Prostate gland (tissue), 2 donors: ENCODE measurements at regions not wholly inside any gene's neighbourhood (a gene's known extent, or its start where the extent isn't known, plus 50 kb on each side); places are given as distances from the start of the nearest gene placed in this dataset.

Source experiments
- DNase-seq: peaks from one replicate; pipeline ENCODE4 v3.0.0-alpha.2; 2019; ENCODE audit warnings: low spot score
- H3K27ac ChIP-seq, 2 donors: fragments of 200-600 bp; sonication (generic); 2 replicates each; pipeline ENCODE4 v1.5.1; 2017 to 2019
- H3K27me3 ChIP-seq: fragments of 200-600 bp; sonication (generic); replicated peaks from 2 replicates; pipeline ENCODE4 v1.5.1; 2019; ENCODE audit not compliant: insufficient read depth
- H3K36me3 ChIP-seq, 2 donors: fragments of 200-600 bp; sonication (generic); 1 replicate in 1 of 2; 2 replicates in 1 of 2; pipeline versions ENCODE4 v1.5.1 to v1.8.1; 2017 to 2019
- H3K4me1 ChIP-seq: fragments of 200-600 bp; sonication (generic); replicated peaks from 2 replicates; pipeline ENCODE4 v1.5.1; 2019
- H3K4me3 ChIP-seq, 2 donors: fragments of 200-600 bp; sonication (generic); 2 replicates each; pipeline ENCODE4 v1.5.1; 2017 to 2019
- H3K9me3 ChIP-seq: fragments of 200-600 bp; sonication (generic); 2 replicates; pipeline ENCODE4 v1.5.1; 2017
- POLR2A ChIP-seq: fragments of 450-650 bp; IDR thresholded peaks from one replicate; pipeline ENCODE4 v1.6.1; 2016; ENCODE audit warnings: antibody characterized with exemption, mild to moderate bottlenecking
- POLR2AphosphoS5 ChIP-seq: sonication (generic); formaldehyde crosslinking; IDR thresholded peaks from one replicate; pipeline ENCODE4 v1.6.1; 2017; ENCODE audit warnings: antibody characterized with exemption
- WGBS: methylation state at CpG from one replicate; pipeline ENCODE4 v1.1.5; 2018; 5-methylcytosine and 5-hydroxymethylcytosine counted together
- intact Hi-C: fragments of 100-400 bp; cut with DNase I; formaldehyde crosslinking; loops from one replicate; pipeline ENCODE4 v1.14.2; 2022
- TF ChIP-seq, protein P1 (sequence below), 4 experiments: fragments of 200-600 bp in 2 of 4; fragments of 450-650 bp in 2 of 4; sonication (generic) in 2 of 4; IDR thresholded peaks; 1 replicate in 3 of 4; 2 replicates in 1 of 4; pipeline ENCODE4 v1.5.1; 2016 to 2019; ENCODE audit warnings: antibody characterized with exemption in 4 of 4, mild to moderate bottlenecking in 2 of 4, moderate library complexity in 2 of 4

DNA sequence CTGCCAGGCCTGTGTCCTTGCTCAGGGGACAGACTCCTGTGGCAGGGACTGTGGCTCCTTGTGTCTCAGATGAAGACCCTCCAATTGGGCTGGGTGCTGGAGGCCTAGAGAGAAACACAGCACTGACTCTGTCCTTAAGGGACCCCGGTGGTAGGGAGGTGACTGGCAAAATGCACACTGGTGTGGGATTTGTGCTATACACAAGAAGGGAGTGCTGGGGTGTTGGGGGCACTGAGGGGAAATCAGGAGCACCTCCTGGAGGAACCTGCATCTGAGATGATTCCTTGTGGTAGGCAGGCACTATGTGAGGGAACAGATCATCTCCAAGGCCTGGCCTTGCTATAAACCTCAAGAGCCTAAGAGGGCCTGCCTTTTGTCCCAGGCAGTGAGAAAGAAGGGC lies 149.2 kb downstream of the RPS24 start:
- no peak for DNase-seq
- Histone ChIP-seq H3K27me3 (no peaks in the 10 kb centered on the region), H3K36me3 (no peaks in the 10 kb centered on the region), H3K4me1 (no peaks in the 10 kb centered on the region), H3K4me3 (no peak overlapping the region), H3K27ac (no peak overlapping the region), H3K9me3 (no peaks in the 10 kb centered on the region)
- intact Hi-C loops = no loop called here
- 100% methylated on average over 1 of the region's 1 CpG for WGBS
- TF ChIP-seq, protein P1, sequence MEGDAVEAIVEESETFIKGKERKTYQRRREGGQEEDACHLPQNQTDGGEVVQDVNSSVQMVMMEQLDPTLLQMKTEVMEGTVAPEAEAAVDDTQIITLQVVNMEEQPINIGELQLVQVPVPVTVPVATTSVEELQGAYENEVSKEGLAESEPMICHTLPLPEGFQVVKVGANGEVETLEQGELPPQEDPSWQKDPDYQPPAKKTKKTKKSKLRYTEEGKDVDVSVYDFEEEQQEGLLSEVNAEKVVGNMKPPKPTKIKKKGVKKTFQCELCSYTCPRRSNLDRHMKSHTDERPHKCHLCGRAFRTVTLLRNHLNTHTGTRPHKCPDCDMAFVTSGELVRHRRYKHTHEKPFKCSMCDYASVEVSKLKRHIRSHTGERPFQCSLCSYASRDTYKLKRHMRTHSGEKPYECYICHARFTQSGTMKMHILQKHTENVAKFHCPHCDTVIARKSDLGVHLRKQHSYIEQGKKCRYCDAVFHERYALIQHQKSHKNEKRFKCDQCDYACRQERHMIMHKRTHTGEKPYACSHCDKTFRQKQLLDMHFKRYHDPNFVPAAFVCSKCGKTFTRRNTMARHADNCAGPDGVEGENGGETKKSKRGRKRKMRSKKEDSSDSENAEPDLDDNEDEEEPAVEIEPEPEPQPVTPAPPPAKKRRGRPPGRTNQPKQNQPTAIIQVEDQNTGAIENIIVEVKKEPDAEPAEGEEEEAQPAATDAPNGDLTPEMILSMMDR (IDR thresholded peaks at IDR 0.05) = no peak
- TF ChIP-seq POLR2AphosphoS5 (no peak), POLR2A (no peak)

DNA sequence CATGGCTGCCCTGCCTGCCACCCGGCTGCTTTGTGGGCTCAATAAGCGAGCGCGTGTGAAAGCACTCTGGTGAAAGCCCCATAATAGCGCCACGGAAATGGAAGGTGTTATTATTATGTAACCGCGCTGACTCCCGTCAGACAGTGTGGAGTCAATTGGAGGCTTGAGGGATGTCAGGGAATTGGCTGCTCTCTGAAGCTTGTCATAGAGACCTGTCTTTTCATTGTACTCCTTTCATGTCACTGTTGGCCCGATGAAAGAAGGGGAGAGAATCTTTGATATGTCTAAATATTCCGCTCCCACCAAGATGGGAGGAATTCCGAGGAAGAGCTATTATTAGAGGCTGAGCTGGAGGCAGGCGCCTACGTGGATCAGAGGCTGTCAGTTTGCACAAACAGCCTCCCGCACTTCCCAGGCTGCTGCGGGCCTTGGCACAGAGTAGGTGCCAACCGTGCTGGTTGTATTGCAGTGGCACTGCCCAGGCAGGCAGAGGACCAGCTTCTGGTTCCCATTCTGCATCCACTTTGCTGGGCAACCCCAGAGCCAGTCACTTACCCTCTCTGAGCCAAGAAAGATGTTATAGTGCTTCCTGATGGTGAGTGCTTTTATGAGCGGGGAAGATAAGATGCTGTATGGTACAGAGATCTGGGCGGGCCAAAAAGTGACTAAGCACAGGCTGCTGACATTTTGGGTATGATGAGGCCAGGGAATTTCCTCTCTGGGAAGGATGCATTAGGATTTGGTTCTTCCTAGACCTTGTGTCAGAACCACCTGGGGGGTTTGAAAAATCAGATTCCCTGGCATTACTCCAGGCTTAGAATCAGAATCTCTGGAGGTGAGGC lies 151.4 kb downstream of the RPS24 start:
- no peak overlapping the region for H3K27ac ChIP-seq
- H3K4me3 ChIP-seq = no peak overlapping the region
- H3K4me1 ChIP-seq = no peaks in the 10 kb centered on the region
- no peaks in the 10 kb centered on the region for H3K27me3 ChIP-seq
- no peaks in the 10 kb centered on the region for H3K9me3 ChIP-seq
- no peak for TF ChIP-seq POLR2AphosphoS5
- TF ChIP-seq, protein P1 (IDR thresholded peaks at IDR 0.05) = no peak
- no peak for TF ChIP-seq POLR2A
- intact Hi-C loops = no loop called here
- H3K36me3 ChIP-seq = no peaks in the 10 kb centered on the region
- 90% methylated on average over 19 of the region's 19 CpGs for WGBS
- no peak for DNase-seq

DNA sequence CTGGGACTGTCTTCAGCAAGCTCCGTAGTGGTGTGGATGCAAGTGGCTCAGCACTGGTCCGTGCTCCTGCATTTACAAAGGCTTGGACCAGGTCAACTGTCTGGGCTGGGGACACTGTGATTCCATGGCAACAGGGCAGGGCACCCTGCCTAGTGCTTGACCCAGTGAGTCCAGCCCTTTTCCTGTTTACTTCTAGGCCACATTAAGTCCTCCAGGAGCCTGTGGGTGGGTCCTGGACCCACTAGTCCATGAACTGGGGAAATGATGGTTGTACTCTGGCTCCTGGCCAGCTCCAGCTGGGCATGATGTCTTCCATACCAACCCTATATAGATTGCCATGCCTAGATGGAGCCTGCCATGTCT lies 152.0 kb downstream of the RPS24 start:
- no peaks in the 10 kb centered on the region for H3K27me3 ChIP-seq
- H3K36me3 ChIP-seq = no peaks in the 10 kb centered on the region
- intact Hi-C loops = no loop called here
- H3K4me3 ChIP-seq = no peak overlapping the region
- TF ChIP-seq POLR2A (no peak), POLR2AphosphoS5 (no peak)
- TF ChIP-seq, protein P1 (IDR thresholded peaks at IDR 0.05) = no peak
- H3K9me3 ChIP-seq = no peaks in the 10 kb centered on the region
- no peak overlapping the region for H3K27ac ChIP-seq
- whole genome bisulfite sequencing = 83% methylated on average over 2 of the region's 2 CpGs
- no peak for DNase-seq
- H3K4me1 ChIP-seq = no peaks in the 10 kb centered on the region

DNA sequence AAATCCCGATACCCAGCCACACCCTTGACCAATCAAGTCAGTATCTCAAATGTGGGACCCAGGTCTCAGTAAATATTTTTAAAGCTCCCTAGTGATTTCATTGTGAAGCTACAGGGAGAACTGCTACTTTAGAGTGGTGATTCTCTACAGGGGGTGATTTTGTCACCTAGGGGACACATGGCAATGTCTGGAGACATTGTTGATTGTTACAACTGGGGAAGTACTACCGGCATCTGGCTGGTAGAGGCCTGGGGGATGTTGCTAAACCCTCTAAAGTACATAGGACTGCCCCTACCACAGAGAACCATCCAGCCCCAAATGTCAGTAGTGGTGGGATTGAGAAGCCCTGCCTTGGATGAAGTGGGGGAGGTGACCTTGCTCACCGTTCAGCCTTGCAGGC lies 152.9 kb downstream of the RPS24 start:
- TF ChIP-seq, protein P1 (IDR thresholded peaks at IDR 0.05) = no peak
- TF ChIP-seq POLR2AphosphoS5 = no peak
- no peak for TF ChIP-seq POLR2A
- DNase-seq = no peak
- no peaks in the 10 kb centered on the region for H3K9me3 ChIP-seq
- 84% methylated on average over 3 of the region's 3 CpGs for WGBS
- intact Hi-C loops = no loop called here
- H3K36me3 ChIP-seq = no peaks in the 10 kb centered on the region
- no peaks in the 10 kb centered on the region for H3K4me1 ChIP-seq
- H3K4me3 ChIP-seq = no peak overlapping the region
- H3K27me3 ChIP-seq = no peaks in the 10 kb centered on the region
- no peak overlapping the region for H3K27ac ChIP-seq

DNA sequence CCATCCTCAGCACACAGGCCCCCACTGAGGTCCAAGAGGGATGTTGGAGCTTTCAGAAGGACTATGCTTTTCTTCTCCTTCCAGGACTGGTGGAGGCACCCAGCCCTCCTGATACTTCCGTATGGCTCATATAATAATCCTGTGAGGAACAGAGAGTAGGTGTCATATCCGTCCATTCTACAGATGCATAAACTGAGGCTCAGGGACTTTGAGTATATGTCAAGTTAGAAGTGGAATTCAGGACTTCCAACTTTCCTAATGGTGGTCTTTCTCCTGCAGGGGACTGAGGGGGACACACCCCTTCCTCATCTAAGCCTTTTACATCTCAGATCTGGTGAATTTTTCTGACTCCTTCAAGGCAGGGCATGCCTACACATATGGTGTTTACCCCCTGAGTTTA lies 153.7 kb downstream of the RPS24 start:
- no peaks in the 10 kb centered on the region for H3K9me3 ChIP-seq
- no peaks in the 10 kb centered on the region for H3K4me1 ChIP-seq
- H3K27me3 ChIP-seq = no peaks in the 10 kb centered on the region
- H3K36me3 ChIP-seq = no peaks in the 10 kb centered on the region
- no peak for TF ChIP-seq POLR2A
- TF ChIP-seq, protein P1 (IDR thresholded peaks at IDR 0.05) = no peak
- no peak for TF ChIP-seq POLR2AphosphoS5
- intact Hi-C loops = no loop called here
- DNase-seq = no peak
- H3K4me3 ChIP-seq = no peak overlapping the region
- 100% methylated on average over 2 of the region's 2 CpGs for WGBS
- H3K27ac ChIP-seq = no peak overlapping the region
